Sigmoid colon (tissue), 4 donors: ENCODE measurements at regions not wholly inside any gene's neighbourhood (a gene's known extent, or its start where the extent isn't known, plus 50 kb on each side); places are given as distances from the start of the nearest gene placed in this dataset.

Source experiments
- EP300 ChIP-seq, 4 donors: sonication (generic); formaldehyde crosslinking; IDR thresholded peaks; one replicate each; pipeline ENCODE4 v1.6.1; 2017; ENCODE audit warnings: antibody characterized with exemption in 4 of 4
- POLR2A ChIP-seq, 2 donors: fragments of 450-650 bp; IDR thresholded peaks; one replicate each; pipeline ENCODE4 v1.6.1; 2016; ENCODE audit warnings: antibody characterized with exemption in 2 of 2, mild to moderate bottlenecking in 2 of 2, moderate library complexity in 2 of 2
- TF ChIP-seq, protein P1 (sequence below), 4 experiments: fragments of 450-650 bp in 3 of 4; fragments of 200-600 bp in 1 of 4; IDR thresholded peaks; one replicate each; pipeline ENCODE4 v1.5.1; 2016 to 2019; ENCODE audit warnings: antibody characterized with exemption in 4 of 4, mild to moderate bottlenecking in 3 of 4, moderate library complexity in 2 of 4

DNA sequence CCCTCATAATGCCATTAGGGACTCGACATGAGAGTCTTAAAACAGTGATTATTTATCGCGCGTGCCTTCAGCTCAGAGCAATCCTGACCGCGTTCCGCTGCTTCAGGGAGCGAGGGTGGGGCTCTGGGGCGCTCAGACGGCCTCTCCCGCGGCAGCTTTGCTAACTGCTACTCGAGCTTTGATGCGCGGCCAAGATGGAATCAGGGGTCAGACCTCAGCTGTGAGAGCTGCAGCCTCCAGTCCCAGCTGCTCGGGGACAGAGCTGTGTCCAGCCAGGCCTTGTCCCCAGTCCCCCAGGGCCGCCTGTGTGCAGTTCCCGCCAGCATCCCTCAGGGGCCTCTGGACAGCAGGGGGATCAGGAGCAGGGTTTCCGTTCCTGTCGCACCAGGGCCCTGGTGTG, 104.6 kb upstream of the TTC34 start:
- TF ChIP-seq, protein P1, sequence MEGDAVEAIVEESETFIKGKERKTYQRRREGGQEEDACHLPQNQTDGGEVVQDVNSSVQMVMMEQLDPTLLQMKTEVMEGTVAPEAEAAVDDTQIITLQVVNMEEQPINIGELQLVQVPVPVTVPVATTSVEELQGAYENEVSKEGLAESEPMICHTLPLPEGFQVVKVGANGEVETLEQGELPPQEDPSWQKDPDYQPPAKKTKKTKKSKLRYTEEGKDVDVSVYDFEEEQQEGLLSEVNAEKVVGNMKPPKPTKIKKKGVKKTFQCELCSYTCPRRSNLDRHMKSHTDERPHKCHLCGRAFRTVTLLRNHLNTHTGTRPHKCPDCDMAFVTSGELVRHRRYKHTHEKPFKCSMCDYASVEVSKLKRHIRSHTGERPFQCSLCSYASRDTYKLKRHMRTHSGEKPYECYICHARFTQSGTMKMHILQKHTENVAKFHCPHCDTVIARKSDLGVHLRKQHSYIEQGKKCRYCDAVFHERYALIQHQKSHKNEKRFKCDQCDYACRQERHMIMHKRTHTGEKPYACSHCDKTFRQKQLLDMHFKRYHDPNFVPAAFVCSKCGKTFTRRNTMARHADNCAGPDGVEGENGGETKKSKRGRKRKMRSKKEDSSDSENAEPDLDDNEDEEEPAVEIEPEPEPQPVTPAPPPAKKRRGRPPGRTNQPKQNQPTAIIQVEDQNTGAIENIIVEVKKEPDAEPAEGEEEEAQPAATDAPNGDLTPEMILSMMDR (IDR thresholded peaks at IDR 0.05): no peak
- no peak for TF ChIP-seq EP300 (IDR thresholded peaks at IDR 0.05)
- no peak for TF ChIP-seq POLR2A (IDR thresholded peaks at IDR 0.05)
